Activated naive CD4-positive, alpha-beta T cell treated with Interleukin-2 at 50 U/mL for 16 hours (primary cell): ENCODE measurements at regions not wholly inside any gene's neighbourhood (a gene's known extent, or its start where the extent isn't known, plus 50 kb on each side); places are given as distances from the start of the nearest gene placed in this dataset.
"Not testable (repeated sequence)": the region's sequence is repeated elsewhere in the genome, so short reads cannot be mapped to it uniquely, and the experiment has no call there.

Experiments used
- DNase-seq: peaks from one replicate; pipeline ENCODE4 v3.0.0-alpha.2; 2020

DNA sequence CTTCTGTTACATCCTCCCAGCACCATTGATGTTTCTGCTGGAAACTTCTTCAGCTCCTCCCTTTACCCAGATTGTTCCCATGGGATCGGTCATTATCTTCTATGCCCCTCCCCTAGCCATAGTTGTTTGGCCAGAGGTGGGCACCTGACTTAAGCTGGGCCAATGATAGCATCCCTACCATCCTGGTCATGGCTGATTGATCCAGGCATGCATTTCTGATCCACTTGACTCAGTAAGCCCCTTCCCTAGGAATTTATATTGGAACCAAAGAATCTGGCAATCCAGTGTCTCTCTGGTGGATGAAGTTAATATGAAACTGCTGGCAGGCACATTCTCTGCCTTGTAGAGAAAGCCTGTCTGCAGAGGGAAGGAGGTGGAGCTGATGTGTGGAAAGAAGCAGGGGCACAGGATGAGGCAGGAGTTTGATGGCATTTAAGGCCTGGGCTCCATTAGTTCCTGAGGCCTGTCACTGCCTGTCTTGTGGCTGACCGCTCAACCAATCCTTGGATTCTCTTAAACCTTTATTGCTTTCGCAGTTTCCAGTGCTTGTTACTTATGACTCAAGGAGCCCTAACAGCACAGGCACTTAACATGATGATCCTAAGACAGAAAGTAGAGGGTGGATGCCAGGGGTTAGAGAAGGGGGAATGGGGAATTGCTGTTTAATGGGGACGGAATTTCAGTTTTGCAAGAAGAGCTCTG, 152.4 kb downstream of the ABCC12 start:
- no peak for DNase-seq

DNA sequence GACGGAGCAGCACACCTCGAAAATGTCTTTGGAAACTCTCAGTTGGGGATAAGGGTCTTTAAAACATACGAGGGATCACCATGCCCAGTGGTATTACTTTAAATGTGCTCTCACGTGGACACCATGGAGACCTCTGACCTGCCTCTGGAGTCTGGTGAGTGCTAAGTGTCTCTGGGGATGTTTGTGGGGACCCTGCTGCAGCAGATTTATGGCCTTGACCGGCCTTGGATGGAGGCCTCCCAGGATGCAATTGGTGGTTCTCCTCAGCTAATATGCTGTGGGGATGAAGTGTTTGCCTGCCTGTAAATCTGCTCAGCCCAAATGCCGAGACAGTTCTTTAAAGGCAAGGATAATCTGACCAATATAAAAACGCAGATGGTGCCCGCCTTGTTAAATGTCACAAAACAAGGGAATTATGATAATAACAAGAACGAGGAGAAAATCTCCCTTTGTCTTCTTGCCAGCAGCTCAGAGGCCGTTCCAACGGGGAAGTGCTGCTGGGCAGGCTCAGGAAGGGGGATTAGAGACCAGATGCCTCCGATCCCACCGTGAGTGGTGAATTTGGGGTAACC, 154.4 kb downstream of the ABCC12 start:
- DNase-seq, result no peak

GRCh38 chr16:48000622-48001021, 155.2 kb downstream of the ABCC12 start:
- DNase-seq, result no peak

DNA sequence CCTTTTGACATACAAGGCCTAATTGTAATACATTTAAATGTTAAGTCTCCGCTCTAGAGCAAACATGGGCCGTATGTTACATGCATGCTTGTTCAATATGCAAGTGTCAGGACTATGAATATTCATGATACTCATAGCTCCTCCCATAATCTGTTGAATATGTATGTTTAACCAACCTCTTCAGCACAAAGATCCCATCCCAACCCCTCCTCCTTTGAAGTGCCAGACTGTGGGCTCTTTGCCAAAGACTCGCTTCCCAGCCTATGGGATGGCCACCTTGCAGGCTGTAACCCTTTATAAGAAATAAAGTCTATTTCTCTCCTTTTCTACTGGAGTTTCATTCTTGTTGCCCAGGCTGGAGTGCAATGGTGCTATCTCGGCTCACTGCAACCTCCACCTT, 156.2 kb downstream of the ABCC12 start:
- no peak for DNase-seq

GRCh38 chr16:47995354-47995753, 160.4 kb downstream of the ABCC12 start:
- DNase-seq, result no peak

GRCh38 chr16:47991491-47991890, 164.3 kb downstream of the ABCC12 start:
- no peak for DNase-seq

- no peak for DNase-seq
Measured at GRCh38 chr16:47990676-47991075, 165.1 kb downstream of the ABCC12 start.

GRCh38 chr16:47987136-47987535, 168.7 kb downstream of the ABCC12 start:
- no peak for DNase-seq

- DNase-seq, result no peak
Measured at GRCh38 chr16:47986031-47986430, 169.8 kb downstream of the ABCC12 start.

DNA sequence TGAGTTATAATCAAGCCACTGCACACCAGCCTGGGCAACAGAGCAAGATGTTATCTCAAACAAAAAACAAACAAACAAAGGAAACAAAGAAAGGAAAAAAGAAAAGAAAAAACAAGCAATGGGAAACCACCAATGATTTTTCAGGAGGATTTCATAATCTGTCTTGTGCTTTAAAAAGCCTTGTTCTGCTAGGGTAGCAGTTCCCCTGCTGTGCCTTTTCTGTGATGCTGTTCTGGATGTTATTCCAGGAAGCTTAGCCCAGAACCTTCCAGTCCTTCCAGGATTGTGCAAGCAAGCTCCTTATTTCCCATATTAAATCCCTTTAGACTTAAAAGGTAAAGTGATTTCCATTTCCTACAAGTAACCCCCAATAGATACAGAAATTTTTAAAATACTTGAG, 171.1 kb downstream of the ABCC12 start:
- no peak for DNase-seq

GRCh38 chr16:47983999-47984580, 171.7 kb downstream of the ABCC12 start:
- no peak for DNase-seq

GRCh38 chr16:47980212-47980611, 175.6 kb downstream of the ABCC12 start:
- no peak for DNase-seq

DNA sequence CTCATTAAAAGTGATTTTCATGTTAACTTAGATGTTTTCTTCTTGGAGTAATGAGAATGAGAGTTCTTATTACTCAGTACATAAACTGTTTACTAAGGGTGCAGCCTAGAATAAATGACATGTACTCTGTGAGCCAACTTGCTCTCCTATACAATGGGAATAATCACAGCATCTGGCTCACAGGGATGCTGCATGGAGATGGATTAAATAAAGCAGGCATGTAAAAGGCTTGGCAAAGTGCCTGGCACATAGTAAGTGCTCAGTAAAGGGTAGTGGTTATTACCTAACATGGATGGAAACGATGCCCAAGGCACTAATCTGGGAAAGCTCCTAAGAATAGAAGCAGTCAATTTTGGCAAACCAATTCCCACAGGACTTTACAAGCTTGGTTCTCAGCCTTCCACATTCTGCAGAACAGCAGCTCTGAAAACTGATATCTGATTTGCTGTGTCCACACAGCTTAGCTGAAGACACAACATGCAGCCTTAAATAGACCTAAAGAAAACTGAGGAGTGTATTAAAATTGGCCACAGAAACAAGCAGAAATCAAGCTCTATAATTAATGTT, 176.1 kb downstream of the ABCC12 start:
- DNase-seq, result no peak

DNA sequence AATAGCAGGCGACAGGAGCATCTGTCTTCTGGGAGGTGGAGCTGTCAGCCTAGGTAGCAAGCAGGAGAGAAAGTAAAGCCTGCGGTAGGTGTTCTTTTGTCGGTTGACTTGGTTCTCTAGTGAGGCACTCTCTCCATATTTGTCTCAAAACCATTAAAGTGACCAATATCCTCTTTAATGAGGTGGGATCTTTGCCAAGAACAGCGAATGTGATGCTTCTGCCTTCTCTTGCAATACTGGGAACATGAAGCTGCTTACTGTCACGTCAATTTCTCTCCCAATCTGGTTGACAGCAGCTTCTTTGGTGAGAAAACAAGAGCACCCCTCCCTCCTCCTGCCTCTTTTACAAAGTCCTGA, 176.7 kb downstream of the ABCC12 start:
- DNase-seq, result no peak

DNA sequence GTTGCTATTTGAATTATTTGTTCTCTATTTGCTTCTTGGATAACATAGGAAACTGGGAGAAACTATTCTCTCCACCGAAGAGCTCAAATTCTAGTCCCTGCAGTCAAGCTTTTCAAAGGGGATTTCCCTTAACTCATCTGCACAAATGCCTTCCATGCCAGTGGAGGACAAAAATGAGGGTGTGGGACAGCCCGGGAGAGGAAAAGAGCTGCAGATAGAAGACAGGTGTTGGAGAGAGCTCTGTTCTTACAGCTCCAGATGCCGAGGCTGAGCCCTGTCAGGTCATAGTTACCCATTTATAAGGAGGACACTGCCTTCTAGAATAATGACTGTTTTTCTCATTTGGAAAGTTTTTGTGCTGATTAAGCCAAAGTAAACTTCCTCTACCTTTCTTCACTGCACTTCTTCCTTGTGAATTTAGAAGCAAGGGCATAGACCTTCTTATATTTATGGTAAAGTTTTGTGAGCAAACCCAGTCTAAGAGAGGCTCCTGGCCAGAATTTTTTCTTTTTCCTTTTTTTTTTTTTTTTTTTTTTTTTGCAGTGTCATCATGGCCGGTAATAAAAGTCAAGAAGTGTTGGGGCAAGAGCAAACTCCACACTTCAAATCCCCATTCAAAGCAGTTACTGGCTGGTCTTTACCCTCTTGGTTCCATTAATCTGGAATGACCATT, 177.2 kb downstream of the ABCC12 start:
- DNase-seq, result no peak

- DNase-seq, result no peak
Measured at GRCh38 chr16:47977802-47978201, 178.0 kb downstream of the ABCC12 start.

DNA sequence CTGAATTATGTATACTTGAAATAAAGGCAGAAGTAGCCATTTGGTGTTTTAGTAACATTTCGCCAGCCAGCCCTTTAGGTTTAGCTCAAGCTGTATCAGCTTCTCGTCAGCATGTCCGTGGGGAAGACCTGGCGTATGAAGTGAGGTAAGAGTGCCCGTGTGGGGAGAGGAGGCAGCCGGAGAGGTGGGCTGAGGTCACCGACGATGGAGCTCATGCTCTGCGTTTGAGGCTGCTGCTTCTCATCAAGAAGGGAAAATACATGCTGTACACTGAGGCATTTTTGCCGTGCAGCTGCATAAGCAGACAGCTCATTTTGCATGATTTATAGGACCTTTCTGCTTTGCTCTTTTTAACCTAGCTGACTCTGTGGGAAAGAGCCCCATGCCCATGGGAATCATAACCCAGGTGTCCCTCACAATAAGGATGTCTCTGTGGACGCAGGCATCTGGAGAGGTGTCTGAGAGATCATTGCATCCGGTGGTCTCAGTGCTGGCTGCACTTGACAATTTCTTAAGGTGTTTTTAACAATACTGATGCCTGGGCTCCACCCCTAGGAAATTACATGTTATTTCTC, 179.1 kb downstream of the ABCC12 start:
- DNase-seq, result no peak

DNA sequence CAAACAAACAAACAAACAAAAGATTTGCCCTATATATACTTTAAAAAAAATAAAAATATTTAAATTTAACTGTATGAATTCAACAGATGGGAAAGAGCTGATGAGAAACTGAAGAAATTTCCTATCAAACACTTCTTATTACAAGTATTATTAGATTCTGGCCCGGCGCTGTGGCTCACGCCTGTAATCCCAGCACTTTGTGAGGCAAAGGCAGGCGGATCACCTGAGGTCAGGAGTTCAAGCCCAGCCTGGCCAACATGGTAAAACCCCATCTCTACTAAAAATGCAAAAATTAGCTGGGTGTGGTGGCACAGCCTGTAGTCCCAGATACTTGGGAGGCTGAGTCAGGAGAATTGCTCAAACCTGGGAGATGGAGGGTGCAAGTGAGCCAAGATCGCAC, 180.8 kb downstream of the ABCC12 start:
- DNase-seq, result not testable (repeated sequence)

DNA sequence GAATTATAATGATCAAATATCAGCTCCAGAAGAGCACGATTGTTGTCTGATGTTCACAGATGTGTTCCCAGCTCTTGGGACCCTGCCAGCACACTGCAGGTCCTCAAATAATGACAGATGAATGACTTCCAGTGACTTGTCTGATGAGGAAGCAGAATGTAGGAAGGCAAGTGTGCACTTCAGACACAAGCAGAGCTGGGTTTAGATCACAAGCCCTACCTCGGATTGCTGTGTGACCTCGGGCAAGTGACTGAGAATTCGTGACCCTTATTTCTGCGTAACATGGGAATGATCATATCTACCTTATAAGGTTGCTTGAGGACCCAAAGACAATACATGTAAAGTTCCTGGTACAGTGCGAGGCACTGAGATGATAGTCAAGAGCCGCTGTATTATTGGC, 182.2 kb downstream of the ABCC12 start:
- DNase-seq, result no peak

DNA sequence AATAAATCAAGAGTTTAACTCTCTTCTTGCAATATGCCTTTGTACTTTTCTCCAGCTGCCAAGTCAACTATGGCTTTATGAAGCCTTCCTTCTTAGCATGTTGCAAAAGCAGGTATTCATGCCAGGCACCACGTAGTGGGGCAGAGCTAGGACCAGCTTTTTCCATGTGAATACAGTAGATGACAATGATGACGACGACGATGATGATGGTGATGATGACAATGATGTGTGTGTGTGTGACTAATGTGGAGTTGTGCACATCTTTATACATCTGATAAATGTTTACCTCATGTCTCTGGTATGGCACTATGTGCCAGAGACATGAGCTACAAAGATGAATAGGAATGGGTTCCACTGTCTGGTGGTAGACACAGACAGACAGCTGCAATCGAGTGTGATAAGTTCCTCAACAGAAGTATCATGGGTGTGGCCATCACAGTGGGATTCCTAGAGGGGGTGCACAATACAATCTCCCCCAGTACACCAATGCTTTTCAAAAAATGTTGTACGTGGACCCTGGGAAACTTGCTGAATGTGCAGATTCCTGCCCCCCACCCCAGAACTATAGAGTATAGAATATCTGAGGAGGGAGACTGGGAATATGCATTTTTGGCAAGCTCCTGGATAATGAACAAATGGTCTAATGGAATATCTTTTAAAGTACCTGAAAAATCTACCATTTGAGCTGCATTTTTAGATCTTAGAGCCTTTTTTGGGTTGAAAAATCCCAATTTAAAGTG, 183.4 kb downstream of the ABCC12 start:
- DNase-seq, result no peak

GRCh38 chr16:47971225-47971624, 184.6 kb downstream of the ABCC12 start:
- no peak for DNase-seq

GRCh38 chr16:47970291-47970931, 185.4 kb downstream of the ABCC12 start:
- DNase-seq, result no peak
